Adipocyte (in vitro differentiated cells): ENCODE measurements at regions not wholly inside any gene's neighbourhood (a gene's known extent, or its start where the extent isn't known, plus 50 kb on each side); places are given as distances from the start of the nearest gene placed in this dataset.

Source experiments
- DNase-seq: peaks from one replicate; pipeline ENCODE4 v3.0.0-alpha.2; 2015; ENCODE audit warnings: low read depth
- H3K27me3 ChIP-seq: replicated peaks from 2 replicates; pipeline ENCODE4 v1.7.0; 2013; ENCODE audit warnings: mild to moderate bottlenecking, low read length, moderate library complexity; ENCODE audit not compliant: control insufficient read depth, insufficient read depth
- H3K36me3 ChIP-seq: 2 replicates; pipeline ENCODE4 v1.7.0; 2013; ENCODE audit warnings: low read length, mild to moderate bottlenecking, moderate library complexity; ENCODE audit not compliant: control insufficient read depth, insufficient read depth, severe bottlenecking
- H3K4me1 ChIP-seq: 2 replicates; pipeline ENCODE4 v1.7.0; 2013; ENCODE audit warnings: mild to moderate bottlenecking, low read length, moderate library complexity; ENCODE audit not compliant: control insufficient read depth, insufficient read depth
- H3K4me3 ChIP-seq: 2 replicates; pipeline ENCODE4 v1.7.0; 2013; ENCODE audit warnings: mild to moderate bottlenecking, low read length, moderate library complexity
- H3K9ac ChIP-seq: 2 replicates; pipeline ENCODE4 v1.7.0; 2013; ENCODE audit warnings: mild to moderate bottlenecking, low read length, moderate library complexity
- H3K9me3 ChIP-seq: 2 replicates; pipeline ENCODE4 v1.7.0; 2013; ENCODE audit warnings: mild to moderate bottlenecking, low read length, moderate library complexity; ENCODE audit not compliant: control insufficient read depth

DNA sequence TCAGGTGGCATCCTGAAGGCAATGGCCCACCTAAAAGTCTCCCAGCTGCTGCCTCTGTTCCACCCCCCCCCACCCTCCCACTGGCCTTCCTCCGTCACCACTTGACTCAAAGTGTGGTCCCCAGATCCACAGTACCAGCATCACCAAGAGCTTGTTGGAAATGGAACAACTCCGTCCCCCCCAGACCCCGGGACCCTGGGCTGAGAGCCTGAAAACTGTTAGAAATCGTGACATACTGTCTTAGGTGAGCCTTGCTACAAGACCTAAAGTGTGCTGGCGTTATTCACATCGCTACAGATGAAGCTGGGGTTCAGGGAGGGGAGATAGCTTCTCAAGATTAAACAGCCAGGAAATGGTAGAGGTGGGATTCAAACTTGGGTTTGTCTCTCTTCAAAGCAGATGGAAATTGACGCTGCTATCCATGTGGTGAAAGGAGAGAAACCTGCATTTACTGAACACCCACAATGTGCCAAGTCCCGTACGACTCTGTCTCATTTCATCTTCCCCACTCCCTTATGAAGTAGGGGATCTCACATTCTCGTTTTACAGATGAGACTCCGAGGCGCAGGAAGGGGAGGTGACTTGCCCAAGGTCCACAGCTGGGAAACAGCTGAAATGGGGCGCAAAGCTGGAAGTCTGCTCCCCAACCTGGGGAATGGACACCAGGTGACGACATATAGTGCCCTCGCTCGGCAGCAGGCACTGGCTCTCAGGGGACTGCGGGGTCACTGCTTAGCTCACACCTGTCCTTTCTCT is 52.8 kb upstream of the IFFO2 start:
- Histone ChIP-seq H3K9me3 (no peaks in the 10 kb centered on the region), H3K4me1 (peaks cover 44% of the 10 kb centered on the region), H3K36me3 (no peaks in the 10 kb centered on the region), H3K4me3 (no peak overlapping the region), H3K27me3 (no peaks in the 10 kb centered on the region), H3K9ac (no peak overlapping the region)
- DNase-seq, result no peak

DNA sequence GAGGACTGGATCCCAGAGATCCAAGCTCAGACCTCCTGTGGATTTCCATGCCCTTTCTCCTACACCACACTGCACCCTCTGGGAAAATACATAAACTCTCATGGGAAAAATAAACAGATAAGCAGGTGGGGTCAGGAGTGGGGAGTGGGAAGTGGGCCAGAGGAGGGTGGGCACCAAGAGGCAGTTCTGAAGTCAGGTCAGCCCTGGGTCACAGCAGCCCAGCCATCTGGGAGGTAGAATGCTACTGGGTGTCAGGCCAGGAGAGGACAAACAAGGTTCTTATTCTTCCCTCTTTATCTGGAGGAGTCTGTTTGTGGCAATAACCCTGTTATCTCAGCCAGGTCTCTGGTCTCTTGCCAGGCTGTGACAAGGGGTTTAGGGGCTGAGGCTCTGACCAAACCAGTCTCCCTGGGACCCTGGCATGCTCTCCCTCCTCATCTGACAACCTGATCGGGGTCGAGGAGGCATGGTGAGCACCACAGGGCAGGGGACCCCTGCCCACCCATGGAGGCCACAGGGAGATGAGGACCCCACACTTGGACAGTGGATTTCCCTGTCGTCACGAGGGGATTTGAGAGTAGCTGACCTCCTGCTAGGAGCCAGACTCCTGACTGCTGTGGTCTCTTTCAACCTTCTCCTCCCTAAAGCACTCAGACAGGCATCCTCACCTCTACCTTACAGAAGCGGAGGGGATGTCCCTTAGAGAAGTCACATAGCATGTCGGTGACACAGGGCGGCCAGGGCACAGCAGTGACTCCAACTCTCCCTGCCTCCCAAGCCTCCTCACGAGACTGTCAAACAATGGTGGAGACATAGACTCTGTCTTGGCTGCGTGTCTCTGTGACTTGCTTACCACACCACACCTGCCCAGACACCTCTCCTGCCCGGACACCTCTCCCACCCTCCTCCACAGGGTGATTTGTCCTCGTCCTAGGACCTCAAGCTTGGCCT is 51.3 kb upstream of the IFFO2 start:
- H3K9me3 ChIP-seq, result peaks cover 9% of the 10 kb centered on the region
- H3K27me3 ChIP-seq, result no peaks in the 10 kb centered on the region
- H3K9ac ChIP-seq, result no peak overlapping the region
- no peak overlapping the region for H3K4me3 ChIP-seq
- no peaks in the 10 kb centered on the region for H3K36me3 ChIP-seq
- peaks cover 41% of the 10 kb centered on the region for H3K4me1 ChIP-seq
- no peak for DNase-seq

DNA sequence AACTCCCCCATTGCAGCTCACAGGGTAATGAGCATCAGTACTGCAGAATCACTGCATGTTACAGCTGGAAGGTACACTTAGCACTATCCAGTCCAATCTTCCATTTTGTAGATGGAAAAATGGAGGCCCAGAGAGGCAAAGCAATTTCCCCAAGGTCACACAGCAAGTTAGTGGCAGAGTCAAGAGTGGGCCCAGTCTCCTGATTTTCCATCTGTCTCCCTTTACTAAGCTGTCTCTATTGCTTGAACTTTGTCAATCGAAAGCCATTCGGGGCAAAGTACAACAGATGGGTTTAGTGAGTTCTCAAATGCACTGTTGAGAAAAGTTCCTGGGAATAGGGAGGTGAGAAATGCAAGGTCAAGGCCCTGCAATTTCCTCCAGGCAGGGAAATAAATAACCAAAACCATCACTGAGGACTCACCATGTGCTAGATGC is 50.4 kb upstream of the IFFO2 start:
- Histone ChIP-seq H3K9ac (no peak overlapping the region), H3K4me1 (peaks cover 32% of the 10 kb centered on the region), H3K27me3 (no peaks in the 10 kb centered on the region), H3K9me3 (peaks cover 18% of the 10 kb centered on the region), H3K36me3 (no peaks in the 10 kb centered on the region), H3K4me3 (no peak overlapping the region)
- no peak for DNase-seq
